Calu3 (cell line): ENCODE measurements at regions not wholly inside any gene's neighbourhood (a gene's known extent, or its start where the extent isn't known, plus 50 kb on each side); places are given as distances from the start of the nearest gene placed in this dataset.

Experiments
- BruUV-seq: library from RNA; stranded (reverse); fragments of 400-500 nt; replicated peaks from 2 replicates; lab custom pipeline; 2021; lab: Mats Ljungman, UMichigan
- CTCF ChIA-PET: fragments of 300-600 bp; sonication (Branson Sonifier 250); formaldehyde crosslinking; loops from one replicate; lab custom pipeline; 2022; ENCODE audit warnings: antibody characterized with exemption; lab: Charles Lee
- DNase-seq: peaks from one replicate; pipeline ENCODE4 v3.0.0; 2022
- H3K27ac Mint-ChIP-seq: one replicate; pipeline ENCODE4 v1.8.0; 2022; ENCODE audit warnings: mixed read lengths; ENCODE audit not compliant: unreplicated experiment
- H3K27me3 Mint-ChIP-seq: one replicate; pipeline ENCODE4 v1.8.0; 2022; ENCODE audit warnings: mixed read lengths; ENCODE audit not compliant: unreplicated experiment
- H3K36me3 Mint-ChIP-seq: one replicate; pipeline ENCODE4 v1.8.0; 2022; ENCODE audit warnings: mild to moderate bottlenecking, moderate library complexity, mixed read lengths; ENCODE audit not compliant: insufficient read depth, unreplicated experiment
- H3K4me1 Mint-ChIP-seq: one replicate; pipeline ENCODE4 v1.8.0; 2022; ENCODE audit warnings: mild to moderate bottlenecking, low read depth, mixed read lengths; ENCODE audit not compliant: unreplicated experiment
- H3K4me3 Mint-ChIP-seq: one replicate; pipeline ENCODE4 v1.8.0; 2022; ENCODE audit warnings: mild to moderate bottlenecking, low read depth, moderate library complexity, mixed read lengths; ENCODE audit not compliant: unreplicated experiment
- H3K9me3 Mint-ChIP-seq: one replicate; pipeline ENCODE4 v1.8.0; 2022; ENCODE audit warnings: low read depth, mixed read lengths; ENCODE audit not compliant: unreplicated experiment
- CTCF ChIP-seq: fragments of 200-600 bp; IDR thresholded peaks from one replicate; pipeline ENCODE4 v1.8.0; 2022; ENCODE audit warnings: antibody characterized with exemption; ENCODE audit not compliant: unreplicated experiment
- intact Hi-C: fragments of 100-400 bp; cut with micrococcal nuclease; formaldehyde crosslinking; loops from one replicate; pipeline ENCODE4 v1.10.0; 2022; ENCODE audit not compliant: unreplicated experiment

GRCh38 chr10:10811562-10811961 lies 206.1 kb upstream of the CELF2 start:
- H3K27me3 Mint-ChIP-seq = no peaks in the 10 kb centered on the region
- no TSS peak for BruUV-seq
- H3K27ac Mint-ChIP-seq = no peak overlapping the region
- no peak for DNase-seq
- intact Hi-C loops = no loop called here
- H3K4me3 Mint-ChIP-seq = no peak overlapping the region
- H3K36me3 Mint-ChIP-seq = no peaks in the 10 kb centered on the region
- no peaks in the 10 kb centered on the region for H3K4me1 Mint-ChIP-seq
- no peak for TF ChIP-seq CTCF
- H3K9me3 Mint-ChIP-seq = peaks cover 8% of the 10 kb centered on the region
- CTCF ChIA-PET = no interaction called here

GRCh38 chr10:10813656-10814055 lies 204.0 kb upstream of the CELF2 start:
- no TSS peak for BruUV-seq
- Mint-ChIP-seq H3K36me3 (no peaks in the 10 kb centered on the region), H3K27me3 (no peaks in the 10 kb centered on the region), H3K9me3 (peaks cover 14% of the 10 kb centered on the region), H3K4me1 (no peaks in the 10 kb centered on the region), H3K27ac (no peak overlapping the region), H3K4me3 (no peak overlapping the region)
- no peak for DNase-seq
- CTCF ChIA-PET = no interaction called here
- intact Hi-C loops = no loop called here
- no peak for TF ChIP-seq CTCF

- Mint-ChIP-seq H3K4me1 (no peaks in the 10 kb centered on the region), H3K36me3 (no peaks in the 10 kb centered on the region), H3K27me3 (no peaks in the 10 kb centered on the region), H3K4me3 (no peak overlapping the region), H3K9me3 (peaks cover 14% of the 10 kb centered on the region), H3K27ac (no peak overlapping the region)
- TF ChIP-seq CTCF = no peak
- CTCF ChIA-PET = no interaction called here
- DNase-seq = no peak
- intact Hi-C loops = no loop called here
- BruUV-seq = no TSS peak
Observed at GRCh38 chr10:10814069-10814468, 203.6 kb upstream of the CELF2 start.

DNA sequence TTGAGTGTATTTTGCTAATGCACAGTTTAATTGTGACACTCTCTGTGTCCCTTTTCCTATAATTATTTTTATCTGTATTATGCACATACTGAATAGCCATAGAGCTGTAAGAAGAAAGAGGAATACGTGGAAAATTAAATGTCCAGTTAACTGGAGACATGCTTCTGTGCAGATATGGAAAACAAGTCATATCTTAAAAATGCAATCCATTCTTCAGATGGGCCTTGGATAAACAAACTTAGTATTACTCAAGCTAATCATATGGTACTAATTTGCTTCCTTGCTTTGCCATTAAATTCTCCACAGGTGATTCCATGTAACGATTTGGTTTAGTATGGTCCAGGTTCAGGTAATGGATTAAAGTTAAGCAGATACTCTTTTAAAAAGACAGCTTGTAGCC lies 201.2 kb upstream of the CELF2 start:
- H3K4me1 Mint-ChIP-seq = no peaks in the 10 kb centered on the region
- BruUV-seq = no TSS peak
- peaks cover 19% of the 10 kb centered on the region for H3K9me3 Mint-ChIP-seq
- no peaks in the 10 kb centered on the region for H3K36me3 Mint-ChIP-seq
- H3K4me3 Mint-ChIP-seq = no peak overlapping the region
- DNase-seq = no peak
- H3K27ac Mint-ChIP-seq = no peak overlapping the region
- CTCF ChIA-PET = no interaction called here
- no peaks in the 10 kb centered on the region for H3K27me3 Mint-ChIP-seq
- no peak for TF ChIP-seq CTCF
- intact Hi-C loops = no loop called here
